ENCODE measurements at regions not wholly inside any gene's neighbourhood (a gene's known extent, or its start where the extent isn't known, plus 50 kb on each side); places are given as distances from the start of the nearest gene placed in this dataset.

- Histone ChIP-seq H3K36me3 (ENCODE audit: insufficient read depth, low read length) (no peaks in the 10 kb centered on the region), H3K4me2 (ENCODE audit: insufficient read depth, low read length) (no peak overlapping the region), H3K27me3 (ENCODE audit: insufficient read depth, low read length, poor library complexity) (no peaks in the 10 kb centered on the region), H3K79me2 (ENCODE audit: insufficient read depth, low read length) (no peaks in the 10 kb centered on the region), H3K4me1 (ENCODE audit: insufficient read depth, low read length) (no peaks in the 10 kb centered on the region), H3K9ac (ENCODE audit: low read depth, low read length) (no peak overlapping the region), H3K9me3 (ENCODE audit: insufficient read depth, low read length, severe bottlenecking) (no peaks in the 10 kb centered on the region), H3K4me3 (ENCODE audit: low read depth in 1 of 2, low read length in 2 of 2) (no peak overlapping the region), H4K20me1 (ENCODE audit: insufficient read depth, low read length) (no peaks in the 10 kb centered on the region), H2AFZ (ENCODE audit: low read depth, low read length) (no peak overlapping the region), H3K27ac (ENCODE audit: low read length) (no peak overlapping the region)
- ATAC-seq (ENCODE audit: insufficient read depth, low read depth) (no peak), DNase-seq (no peak)
- TF ChIP-seq CTCF (IDR thresholded peaks at IDR 0.05; ENCODE audit: borderline replicate concordance, extremely low read depth, low read length, poor library complexity, severe bottlenecking) = no peak
- no peak for TF ChIP-seq EZH2 (IDR thresholded peaks at IDR 0.05; ENCODE audit: borderline replicate concordance, low read depth, low read length, severe bottlenecking)
Measured at GRCh38 chr5:57009811-57010210, 57.9 kb upstream of the MIER3 start.

GRCh38 chr5:57010786-57011185 lies 58.9 kb upstream of the MIER3 start:
- H3K9me3 ChIP-seq (ENCODE audit: insufficient read depth, low read length, severe bottlenecking) = no peaks in the 10 kb centered on the region
- H3K79me2 ChIP-seq (ENCODE audit: insufficient read depth, low read length) = no peaks in the 10 kb centered on the region
- no peaks in the 10 kb centered on the region for H3K27me3 ChIP-seq (ENCODE audit: insufficient read depth, low read length, poor library complexity)
- TF ChIP-seq EZH2 (IDR thresholded peaks at IDR 0.05; ENCODE audit: borderline replicate concordance, low read depth, low read length, severe bottlenecking) (no peak), CTCF (IDR thresholded peaks at IDR 0.05; ENCODE audit: borderline replicate concordance, extremely low read depth, low read length, poor library complexity, severe bottlenecking) (no peak)
- H3K9ac ChIP-seq (ENCODE audit: low read depth, low read length) = no peak overlapping the region
- H3K27ac ChIP-seq (ENCODE audit: low read length) = no peak overlapping the region
- no peak overlapping the region for H3K4me2 ChIP-seq (ENCODE audit: insufficient read depth, low read length)
- DNase-seq = no peak
- no peaks in the 10 kb centered on the region for H3K36me3 ChIP-seq (ENCODE audit: insufficient read depth, low read length)
- no peaks in the 10 kb centered on the region for H4K20me1 ChIP-seq (ENCODE audit: insufficient read depth, low read length)
- no peaks in the 10 kb centered on the region for H3K4me1 ChIP-seq (ENCODE audit: insufficient read depth, low read length)
- ATAC-seq (ENCODE audit: insufficient read depth, low read depth) = no peak
- no peak overlapping the region for H2AFZ ChIP-seq (ENCODE audit: low read depth, low read length)
- no peak overlapping the region for H3K4me3 ChIP-seq (ENCODE audit: low read depth in 1 of 2, low read length in 2 of 2)

- TF ChIP-seq CTCF (IDR thresholded peaks at IDR 0.05; ENCODE audit: borderline replicate concordance, extremely low read depth, low read length, poor library complexity, severe bottlenecking) (no peak), EZH2 (IDR thresholded peaks at IDR 0.05; ENCODE audit: borderline replicate concordance, low read depth, low read length, severe bottlenecking) (no peak)
- no peak for DNase-seq
- no peak overlapping the region for H3K27ac ChIP-seq (ENCODE audit: low read length)
- H3K4me3 ChIP-seq (ENCODE audit: low read depth in 1 of 2, low read length in 2 of 2) = no peak overlapping the region
- H4K20me1 ChIP-seq (ENCODE audit: insufficient read depth, low read length) = no peaks in the 10 kb centered on the region
- no peaks in the 10 kb centered on the region for H3K79me2 ChIP-seq (ENCODE audit: insufficient read depth, low read length)
- no peaks in the 10 kb centered on the region for H3K36me3 ChIP-seq (ENCODE audit: insufficient read depth, low read length)
- no peak overlapping the region for H3K4me2 ChIP-seq (ENCODE audit: insufficient read depth, low read length)
- H2AFZ ChIP-seq (ENCODE audit: low read depth, low read length) = no peak overlapping the region
- H3K4me1 ChIP-seq (ENCODE audit: insufficient read depth, low read length) = no peaks in the 10 kb centered on the region
- no peaks in the 10 kb centered on the region for H3K9me3 ChIP-seq (ENCODE audit: insufficient read depth, low read length, severe bottlenecking)
- H3K9ac ChIP-seq (ENCODE audit: low read depth, low read length) = no peak overlapping the region
- no peak for ATAC-seq (ENCODE audit: insufficient read depth, low read depth)
- no peaks in the 10 kb centered on the region for H3K27me3 ChIP-seq (ENCODE audit: insufficient read depth, low read length, poor library complexity)
Measured at GRCh38 chr5:57012511-57012910, 60.6 kb upstream of the MIER3 start.

- H3K4me3 ChIP-seq (ENCODE audit: low read depth in 1 of 2, low read length in 2 of 2) = no peak overlapping the region
- H3K36me3 ChIP-seq (ENCODE audit: insufficient read depth, low read length) = no peaks in the 10 kb centered on the region
- no peak for ATAC-seq (ENCODE audit: insufficient read depth, low read depth)
- no peaks in the 10 kb centered on the region for H3K27me3 ChIP-seq (ENCODE audit: insufficient read depth, low read length, poor library complexity)
- H2AFZ ChIP-seq (ENCODE audit: low read depth, low read length) = no peak overlapping the region
- H3K4me1 ChIP-seq (ENCODE audit: insufficient read depth, low read length) = no peaks in the 10 kb centered on the region
- H3K4me2 ChIP-seq (ENCODE audit: insufficient read depth, low read length) = no peak overlapping the region
- H3K9ac ChIP-seq (ENCODE audit: low read depth, low read length) = no peak overlapping the region
- DNase-seq = no peak
- H3K27ac ChIP-seq (ENCODE audit: low read length) = no peak overlapping the region
- H3K79me2 ChIP-seq (ENCODE audit: insufficient read depth, low read length) = no peaks in the 10 kb centered on the region
- H3K9me3 ChIP-seq (ENCODE audit: insufficient read depth, low read length, severe bottlenecking) = no peaks in the 10 kb centered on the region
- H4K20me1 ChIP-seq (ENCODE audit: insufficient read depth, low read length) = no peaks in the 10 kb centered on the region
- TF ChIP-seq EZH2 (IDR thresholded peaks at IDR 0.05; ENCODE audit: borderline replicate concordance, low read depth, low read length, severe bottlenecking) = no peak
- TF ChIP-seq CTCF (IDR thresholded peaks at IDR 0.05; ENCODE audit: borderline replicate concordance, extremely low read depth, low read length, poor library complexity, severe bottlenecking) = no peak
Measured at GRCh38 chr5:57025961-57026360, 74.0 kb upstream of the MIER3 start.

Data from DND-41 (cell line).